HL-60 (cell line): ENCODE measurements at regions not wholly inside any gene's neighbourhood (a gene's known extent, or its start where the extent isn't known, plus 50 kb on each side); places are given as distances from the start of the nearest gene placed in this dataset.
"Not testable (repeated sequence)": the region's sequence is repeated elsewhere in the genome, so short reads cannot be mapped to it uniquely, and the experiment has no call there.

Experiments
- CTCF ChIP-seq: IDR thresholded peaks from one replicate; pipeline ENCODE4 v1.5.1; 2011; ENCODE audit warnings: low read length, control low read depth, inconsistent platforms; ENCODE audit not compliant: insufficient read depth
- GABPA ChIP-seq: IDR thresholded peaks from 2 replicates; pipeline ENCODE4 v1.6.1; 2012; ENCODE audit warnings: low read depth
- POLR2AphosphoS5 ChIP-seq: IDR thresholded peaks from 2 replicates; pipeline ENCODE4 v1.6.1; 2012; ENCODE audit warnings: low read depth
- REST ChIP-seq: IDR thresholded peaks from 2 replicates; pipeline ENCODE4 v1.6.1; 2012; ENCODE audit warnings: low read depth; ENCODE audit not compliant: insufficient replicate concordance

DNA sequence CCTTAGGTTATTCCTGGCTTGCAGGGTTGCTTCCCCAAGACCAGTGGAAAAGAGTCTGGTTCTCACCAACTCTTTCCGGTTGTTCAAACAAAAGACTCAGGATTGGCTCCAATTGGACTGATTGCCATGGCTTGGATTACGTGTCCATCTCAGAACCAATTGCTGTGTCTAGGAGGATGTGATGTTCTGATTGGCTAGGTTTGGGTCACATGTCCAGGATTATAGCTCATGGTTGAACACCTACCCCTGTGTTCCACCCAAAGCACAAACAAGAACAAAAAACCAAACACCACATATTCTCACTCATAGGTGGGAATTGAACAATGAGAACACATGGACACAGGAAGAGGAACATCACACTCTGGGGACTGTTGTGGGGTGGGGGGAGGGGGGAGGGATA is 116.0 kb downstream of the C12orf75 start:
- not testable (repeated sequence) for TF ChIP-seq CTCF, POLR2AphosphoS5, REST, GABPA
